Stomach (tissue), 8 donors: ENCODE measurements at regions not wholly inside any gene's neighbourhood (a gene's known extent, or its start where the extent isn't known, plus 50 kb on each side); places are given as distances from the start of the nearest gene placed in this dataset.
A peak's percentile ranks its signal among the peaks of the same experiment; 100 is the strongest.

Experiments used
- DNase-seq, 2 donors: peaks; one replicate each; pipeline versions ENCODE4 v3.0.0 to v3.0.0-alpha.2; 2013 to 2019
- H3K27ac ChIP-seq, 5 donors: fragments of 200-600 bp in 4 of 5; sonication (generic) in 4 of 5; one replicate each; pipeline ENCODE4 v1.5.1; 2013 to 2019; ENCODE audit warnings: mild to moderate bottlenecking in 1 of 5, moderate library complexity in 1 of 5
- H3K27me3 ChIP-seq, 3 donors: fragments of 200-600 bp; sonication (generic); one replicate each; pipeline ENCODE4 v1.5.1; 2017 to 2019; ENCODE audit warnings: mixed run types in 1 of 3
- H3K36me3 ChIP-seq, 4 donors: fragments of 200-600 bp; sonication (generic); 1 replicate in 3 of 4; 2 replicates in 1 of 4; pipeline ENCODE4 v1.5.1; 2016 to 2019
- H3K4me1 ChIP-seq, 4 donors: fragments of 200-600 bp; sonication (generic); one replicate each; pipeline ENCODE4 v1.5.1; 2016 to 2019
- H3K4me3 ChIP-seq, 4 donors: fragments of 200-600 bp; sonication (generic) in 3 of 4; one replicate each; pipeline ENCODE4 v1.5.1; 2016 to 2019; ENCODE audit warnings: mild to moderate bottlenecking in 1 of 4
- H3K9me3 ChIP-seq, 4 donors: fragments of 200-600 bp; sonication (generic); one replicate each; pipeline ENCODE4 v1.5.1; 2016 to 2019
- CTCF ChIP-seq, 7 experiments: fragments of 450-650 bp in 4 of 7; fragments of 200-600 bp in 3 of 7; sonication (generic) in 3 of 7; IDR thresholded peaks; one replicate each; pipeline ENCODE4 v1.5.1; 2016 to 2019; ENCODE audit warnings: antibody characterized with exemption in 7 of 7, control low read depth in 2 of 7, mild to moderate bottlenecking in 1 of 7
- EP300 ChIP-seq: sonication (generic); formaldehyde crosslinking; IDR thresholded peaks from one replicate; pipeline ENCODE4 v1.6.1; 2017; ENCODE audit warnings: antibody characterized with exemption
- POLR2A ChIP-seq, 4 donors: fragments of 450-650 bp; IDR thresholded peaks; one replicate each; pipeline ENCODE4 v1.6.1; 2016; ENCODE audit warnings: antibody characterized with exemption in 4 of 4, control low read depth in 2 of 4, mild to moderate bottlenecking in 1 of 4, moderate library complexity in 1 of 4
- POLR2AphosphoS5 ChIP-seq, 3 donors: sonication (generic); formaldehyde crosslinking; IDR thresholded peaks; one replicate each; pipeline ENCODE4 v1.6.1; 2016; ENCODE audit warnings: antibody characterized with exemption in 3 of 3
- WGBS, 5 donors: extraction: QIAGEN DNeasy Blood & Tissue Kit in 3 of 5; methylation state at CpG; one replicate each; pipeline versions ENCODE4 v1.1.5 to v1.1.7; 2013 to 2018; 5-methylcytosine and 5-hydroxymethylcytosine counted together
- intact Hi-C: fragments of 100-400 bp; cut with DNase I; formaldehyde crosslinking; loops from one replicate; pipeline ENCODE4 v1.15.1; 2023; ENCODE audit warnings: low total_unique reads
- donor health status: healthy with polysubstance abuse.
- donor health status: Bipolar disorder and iron deficiency.
- donor health status: healthy.

- H3K27me3 ChIP-seq, result peaks cover 0 to 17% (median 8%) of the 10 kb centered on the region in 3 donors
- no peaks in the 10 kb centered on the region for H3K4me1 ChIP-seq
- H3K4me3 ChIP-seq, result no peak overlapping the region
- no peak overlapping the region for H3K27ac ChIP-seq
- intact Hi-C loops, result no loop called here
- DNase-seq, result no peak
- TF ChIP-seq EP300, result no peak
- TF ChIP-seq POLR2A (IDR thresholded peaks at IDR 0.05), result no peak
- no peak for TF ChIP-seq CTCF (IDR thresholded peaks at IDR 0.05)
- no peak for TF ChIP-seq POLR2AphosphoS5 (IDR thresholded peaks at IDR 0.05)
- WGBS, 5 donors, result 43 to 66% (median 62%) methylated on average over 5 of the region's 5 CpGs
- H3K36me3 ChIP-seq, result no peaks in the 10 kb centered on the region
- peaks cover 0 to 5% (median 0%) of the 10 kb centered on the region in 4 donors for H3K9me3 ChIP-seq
These were observed 118.7 kb downstream of the BEND2 start for GRCh38 chrX:18102006-18102405.

DNA sequence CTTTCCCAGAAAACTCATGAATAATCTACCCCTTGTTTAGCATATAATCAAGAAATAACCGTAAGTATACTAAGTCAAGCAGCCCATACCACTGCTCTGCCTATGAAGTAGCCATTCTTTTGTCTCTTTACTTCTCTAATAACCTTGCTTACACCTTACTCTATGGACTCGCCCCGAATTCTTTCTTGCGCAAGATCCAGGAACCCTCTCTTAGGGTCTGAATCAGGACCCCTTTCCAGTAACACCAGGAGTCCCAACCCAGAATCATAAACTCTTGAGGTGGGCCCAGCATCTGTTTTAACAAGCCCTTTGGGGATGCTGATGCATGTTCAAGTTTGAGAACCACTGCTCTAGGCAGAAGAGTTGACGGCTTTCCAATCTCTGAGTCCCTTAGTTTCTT, 119.6 kb downstream of the BEND2 start:
- Histone ChIP-seq H3K27ac (no peak overlapping the region), H3K9me3 (peaks cover 0 to 5% (median 0%) of the 10 kb centered on the region in 4 donors), H3K27me3 (peaks cover 0 to 22% (median 8%) of the 10 kb centered on the region in 3 donors), H3K4me1 (no peaks in the 10 kb centered on the region), H3K36me3 (no peaks in the 10 kb centered on the region), H3K4me3 (no peak overlapping the region)
- TF ChIP-seq EP300, result no peak
- TF ChIP-seq POLR2A (IDR thresholded peaks at IDR 0.05), result no peak
- no peak for TF ChIP-seq POLR2AphosphoS5 (IDR thresholded peaks at IDR 0.05)
- no peak for TF ChIP-seq CTCF (IDR thresholded peaks at IDR 0.05)
- no peak for DNase-seq
- 85 to 95% (median 93%) methylated on average over 5 of the region's 5 CpGs for WGBS, 5 donors
- intact Hi-C loops, result no loop called here

DNA sequence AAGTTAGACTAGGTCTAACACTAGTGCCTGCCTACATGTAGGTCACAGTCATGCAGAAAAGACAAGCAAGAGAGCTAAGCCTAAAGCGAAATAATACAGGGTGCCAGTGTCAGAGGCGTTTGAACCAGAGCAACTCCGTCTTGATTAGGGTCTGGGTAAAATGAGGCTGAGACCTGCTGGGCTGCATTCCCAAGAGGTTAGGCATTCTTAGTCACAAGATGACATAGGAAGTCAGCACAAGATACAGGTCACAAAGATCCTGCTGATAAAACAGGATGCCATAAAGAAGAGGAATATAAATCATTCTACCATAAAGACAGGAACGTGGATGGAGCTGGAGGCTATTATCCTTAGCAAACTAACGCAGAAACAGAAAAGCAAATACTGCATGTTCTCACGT, 120.9 kb downstream of the BEND2 start:
- WGBS, 5 donors, result 46 to 71% (median 54%) methylated on average over 6 of the region's 6 CpGs

GRCh38 chrX:18098763-18099162, 121.9 kb downstream of the BEND2 start:
- peaks cover 0 to under 1% (median 0%) of the 10 kb centered on the region in 4 donors for H3K9me3 ChIP-seq
- no peak overlapping the region for H3K27ac ChIP-seq
- H3K27me3 ChIP-seq, result peaks cover 0 to 22% (median 8%) of the 10 kb centered on the region in 3 donors
- intact Hi-C loops, result no loop called here
- H3K36me3 ChIP-seq, result no peaks in the 10 kb centered on the region
- TF ChIP-seq EP300, result no peak
- TF ChIP-seq POLR2A (IDR thresholded peaks at IDR 0.05), result no peak
- TF ChIP-seq CTCF (IDR thresholded peaks at IDR 0.05), result no peak
- TF ChIP-seq POLR2AphosphoS5 (IDR thresholded peaks at IDR 0.05), result no peak
- WGBS, 5 donors, result 2 to 30% (median 9%) methylated on average over 14 of the region's 14 CpGs
- peak in 1 of 2 donors; percentile 3 for DNase-seq
- H3K4me3 ChIP-seq, result no peak overlapping the region
- H3K4me1 ChIP-seq, result no peaks in the 10 kb centered on the region

More for the DNA sequence above, 120.9 kb downstream of the BEND2 start:
- Histone ChIP-seq H3K4me3 (no peak overlapping the region), H3K36me3 (no peaks in the 10 kb centered on the region), H3K9me3 (peaks cover 0 to 5% (median 0%) of the 10 kb centered on the region in 4 donors), H3K4me1 (no peaks in the 10 kb centered on the region), H3K27me3 (peaks cover 0 to 22% (median 8%) of the 10 kb centered on the region in 3 donors), H3K27ac (no peak overlapping the region)
- intact Hi-C loops, result no loop called here
- DNase-seq, result no peak
- no peak for TF ChIP-seq POLR2A (IDR thresholded peaks at IDR 0.05)
- TF ChIP-seq CTCF (IDR thresholded peaks at IDR 0.05), result no peak
- TF ChIP-seq POLR2AphosphoS5 (IDR thresholded peaks at IDR 0.05), result no peak
- TF ChIP-seq EP300, result no peak
